ENCODE measurements at regions not wholly inside any gene's neighbourhood (a gene's known extent, or its start where the extent isn't known, plus 50 kb on each side); places are given as distances from the start of the nearest gene placed in this dataset.

DNA sequence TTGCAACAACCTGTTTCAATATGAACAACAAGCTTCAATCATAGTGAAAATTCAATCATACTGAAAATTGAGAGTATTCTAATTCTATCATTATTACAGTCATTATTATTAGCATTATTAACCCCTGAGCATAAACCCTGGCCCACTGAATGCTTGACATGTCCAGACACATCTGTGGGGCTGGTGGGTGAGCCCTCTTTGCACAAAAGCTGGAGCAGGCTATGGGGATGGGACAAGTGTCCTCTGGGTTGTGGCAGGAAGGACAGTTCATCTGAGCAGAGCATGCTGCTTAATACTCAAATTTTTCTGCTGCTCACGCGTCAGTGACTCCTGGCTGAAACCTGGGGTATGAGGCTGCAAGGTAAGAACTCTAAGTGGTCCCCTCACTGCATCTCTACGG lies 451.1 kb upstream of the POU3F3 start:
- H3F3A ChIP-seq (ENCODE audit: low read depth), result no peaks in the 10 kb centered on the region
- H3K9ac ChIP-seq, result no peak overlapping the region
- no peak overlapping the region for H3K4me2 ChIP-seq
- H3K4me1 ChIP-seq, result peaks cover 9% of the 10 kb centered on the region
- Mint-ChIP-seq H3K27ac (peak overlapping the region; percentile 50), H3K9me3 (no peaks in the 10 kb centered on the region), H3K27me3 (ENCODE audit: insufficient read depth, low read depth) (no peaks in the 10 kb centered on the region), H3K4me3 (no peak overlapping the region), H3K4me1 (peaks cover 26% of the 10 kb centered on the region), H3K36me3 (no peaks in the 10 kb centered on the region)
- H2AFZ ChIP-seq (replicated peaks), result no peak overlapping the region
- H3K27ac ChIP-seq, result no peak overlapping the region
- TF ChIP-seq EZH2 (IDR thresholded peaks at IDR 0.05), result no peak
- TF ChIP-seq, protein P1, sequence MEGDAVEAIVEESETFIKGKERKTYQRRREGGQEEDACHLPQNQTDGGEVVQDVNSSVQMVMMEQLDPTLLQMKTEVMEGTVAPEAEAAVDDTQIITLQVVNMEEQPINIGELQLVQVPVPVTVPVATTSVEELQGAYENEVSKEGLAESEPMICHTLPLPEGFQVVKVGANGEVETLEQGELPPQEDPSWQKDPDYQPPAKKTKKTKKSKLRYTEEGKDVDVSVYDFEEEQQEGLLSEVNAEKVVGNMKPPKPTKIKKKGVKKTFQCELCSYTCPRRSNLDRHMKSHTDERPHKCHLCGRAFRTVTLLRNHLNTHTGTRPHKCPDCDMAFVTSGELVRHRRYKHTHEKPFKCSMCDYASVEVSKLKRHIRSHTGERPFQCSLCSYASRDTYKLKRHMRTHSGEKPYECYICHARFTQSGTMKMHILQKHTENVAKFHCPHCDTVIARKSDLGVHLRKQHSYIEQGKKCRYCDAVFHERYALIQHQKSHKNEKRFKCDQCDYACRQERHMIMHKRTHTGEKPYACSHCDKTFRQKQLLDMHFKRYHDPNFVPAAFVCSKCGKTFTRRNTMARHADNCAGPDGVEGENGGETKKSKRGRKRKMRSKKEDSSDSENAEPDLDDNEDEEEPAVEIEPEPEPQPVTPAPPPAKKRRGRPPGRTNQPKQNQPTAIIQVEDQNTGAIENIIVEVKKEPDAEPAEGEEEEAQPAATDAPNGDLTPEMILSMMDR (IDR thresholded peaks at IDR 0.05), result no peak
- no peak for TF ChIP-seq EZH2phosphoT487 (IDR thresholded peaks at IDR 0.05)
- no peaks in the 10 kb centered on the region for H3K36me3 ChIP-seq
- no peaks in the 10 kb centered on the region for H3K27me3 ChIP-seq
- H3K9me3 ChIP-seq (ENCODE audit: low read depth), result no peaks in the 10 kb centered on the region
- H4K20me1 ChIP-seq (ENCODE audit: low read depth), result no peaks in the 10 kb centered on the region
- no peak for DNase-seq (ENCODE audit: low spot score)
- H3K4me3 ChIP-seq, result no peak overlapping the region
- no peaks in the 10 kb centered on the region for H3K79me2 ChIP-seq (ENCODE audit: low read depth)

DNA sequence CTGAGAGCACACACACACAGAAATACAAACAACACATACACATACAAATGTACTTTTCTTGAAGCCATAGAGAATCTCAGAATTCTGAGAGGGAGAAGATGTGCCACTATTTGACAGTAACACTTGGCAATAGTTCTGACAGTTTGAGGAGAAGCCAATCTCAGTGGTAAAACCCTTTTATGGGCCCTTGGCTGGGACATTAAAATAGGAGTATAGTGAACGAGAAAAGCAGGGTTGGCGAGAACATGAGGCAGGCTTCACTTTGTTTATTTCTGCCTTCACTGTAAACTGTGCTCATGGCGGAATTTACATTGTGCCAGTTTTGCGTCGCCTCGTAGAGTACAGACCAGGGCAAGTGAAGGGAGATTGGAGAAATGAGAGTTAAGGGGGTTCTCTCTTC lies 449.4 kb upstream of the POU3F3 start:
- Histone ChIP-seq H3K4me3 (no peak overlapping the region), H3F3A (ENCODE audit: low read depth) (no peaks in the 10 kb centered on the region), H3K79me2 (ENCODE audit: low read depth) (no peaks in the 10 kb centered on the region), H4K20me1 (ENCODE audit: low read depth) (no peaks in the 10 kb centered on the region), H2AFZ (replicated peaks) (no peak overlapping the region), H3K9ac (no peak overlapping the region), H3K4me2 (no peak overlapping the region), H3K9me3 (ENCODE audit: low read depth) (no peaks in the 10 kb centered on the region), H3K27ac (no peak overlapping the region), H3K4me1 (peaks cover 18% of the 10 kb centered on the region), H3K36me3 (no peaks in the 10 kb centered on the region), H3K27me3 (no peaks in the 10 kb centered on the region)
- H3K9me3 Mint-ChIP-seq, result no peaks in the 10 kb centered on the region
- H3K27me3 Mint-ChIP-seq (ENCODE audit: insufficient read depth, low read depth), result no peaks in the 10 kb centered on the region
- TF ChIP-seq, protein P1 (IDR thresholded peaks at IDR 0.05), result no peak
- TF ChIP-seq EZH2phosphoT487 (IDR thresholded peaks at IDR 0.05), result no peak
- TF ChIP-seq EZH2 (IDR thresholded peaks at IDR 0.05), result no peak
- H3K4me1 Mint-ChIP-seq, result peaks cover 43% of the 10 kb centered on the region
- H3K27ac Mint-ChIP-seq, result no peak overlapping the region
- H3K4me3 Mint-ChIP-seq, result no peak overlapping the region
- no peak for DNase-seq (ENCODE audit: low spot score)
- no peaks in the 10 kb centered on the region for H3K36me3 Mint-ChIP-seq

DNA sequence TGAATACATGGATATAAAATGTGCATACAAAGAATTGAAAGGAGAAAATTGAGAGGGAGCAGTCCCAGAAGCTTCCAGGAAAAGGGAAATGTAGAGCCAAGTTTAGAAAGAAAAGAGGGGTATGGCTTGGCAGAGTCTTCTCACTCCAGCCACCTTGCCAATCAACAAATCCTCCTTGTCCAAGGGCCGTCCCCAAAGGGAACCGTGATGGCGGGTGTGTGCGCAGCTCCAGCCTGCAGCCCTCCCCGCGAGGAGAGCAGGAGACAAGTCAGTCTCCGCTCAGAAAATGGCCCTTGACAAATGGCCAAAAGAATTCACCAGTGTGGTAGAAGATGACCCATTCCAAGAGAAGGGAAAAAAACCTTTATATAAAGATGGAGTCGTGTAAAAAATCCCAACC lies 448.3 kb upstream of the POU3F3 start:
- Mint-ChIP-seq H3K4me1 (peaks cover 48% of the 10 kb centered on the region), H3K4me3 (no peak overlapping the region), H3K27me3 (ENCODE audit: insufficient read depth, low read depth) (no peaks in the 10 kb centered on the region), H3K36me3 (no peaks in the 10 kb centered on the region), H3K27ac (no peak overlapping the region), H3K9me3 (no peaks in the 10 kb centered on the region)
- no peak overlapping the region for H3K27ac ChIP-seq
- H3K4me1 ChIP-seq, result peaks cover 18% of the 10 kb centered on the region
- no peak overlapping the region for H3K9ac ChIP-seq
- H3F3A ChIP-seq (ENCODE audit: low read depth), result no peaks in the 10 kb centered on the region
- no peak for DNase-seq (ENCODE audit: low spot score)
- H3K4me3 ChIP-seq, result no peak overlapping the region
- no peak overlapping the region for H2AFZ ChIP-seq (replicated peaks)
- no peaks in the 10 kb centered on the region for H3K79me2 ChIP-seq (ENCODE audit: low read depth)
- no peaks in the 10 kb centered on the region for H3K27me3 ChIP-seq
- H3K4me2 ChIP-seq, result no peak overlapping the region
- no peaks in the 10 kb centered on the region for H3K36me3 ChIP-seq
- H4K20me1 ChIP-seq (ENCODE audit: low read depth), result no peaks in the 10 kb centered on the region
- TF ChIP-seq EZH2phosphoT487 (IDR thresholded peaks at IDR 0.05) (no peak), EZH2 (IDR thresholded peaks at IDR 0.05) (no peak)
- TF ChIP-seq, protein P1 (IDR thresholded peaks at IDR 0.05), result no peak
- H3K9me3 ChIP-seq (ENCODE audit: low read depth), result no peaks in the 10 kb centered on the region

All from neural progenitor cell (in vitro differentiated cells).